HepG2 (cell line): ENCODE measurements at regions not wholly inside any gene's neighbourhood (a gene's known extent, or its start where the extent isn't known, plus 50 kb on each side); places are given as distances from the start of the nearest gene placed in this dataset.

ENCODE experiments used
- FOXA1 ChIP-seq, 2 experiments: fragments of 450-650 bp in 1 of 2; sonication (generic) in 1 of 2; formaldehyde crosslinking in 1 of 2; IDR thresholded peaks; 2 replicates each; pipeline versions ENCODE4 v1.4.0 to v1.6.1; 2016 to 2020; ENCODE audit warnings: missing genetic modification reagents in 1 of 2
- HMG20A ChIP-seq: IDR thresholded peaks from 2 replicates; pipeline ENCODE4 v1.6.1; 2016; ENCODE audit warnings: borderline replicate concordance
- KDM5B ChIP-seq: sonication (generic); formaldehyde crosslinking; IDR thresholded peaks from 2 replicates; pipeline ENCODE4 v1.4.0; 2020; ENCODE audit warnings: missing genetic modification reagents, mild to moderate bottlenecking, borderline replicate concordance
- MEF2D ChIP-seq: sonication (generic); formaldehyde crosslinking; IDR thresholded peaks from 2 replicates; pipeline ENCODE4 v1.5.1; 2020; ENCODE audit warnings: mild to moderate bottlenecking, missing genetic modification reagents
- NFE2L1 ChIP-seq: sonication (generic); formaldehyde crosslinking; IDR thresholded peaks from 2 replicates; pipeline ENCODE4 v1.4.0; 2020; ENCODE audit warnings: missing genetic modification reagents, mild to moderate bottlenecking, borderline replicate concordance
- RBM22 ChIP-seq: fragments of 200-400 bp; formaldehyde crosslinking; optimal IDR thresholded peaks from 2 replicates; pipeline ENCODE3; 2017; ENCODE audit warnings: mild to moderate bottlenecking, low read length, moderate library complexity
- ZNF138 ChIP-seq: sonication (generic); formaldehyde crosslinking; IDR thresholded peaks from 2 replicates; pipeline ENCODE4 v1.5.0; 2020; ENCODE audit warnings: mild to moderate bottlenecking, low read depth, missing genetic modification reagents
- ZNF234 ChIP-seq: sonication (generic); formaldehyde crosslinking; conservative IDR thresholded peaks from 2 replicates; pipeline ENCODE4 v1.5.1; 2020; ENCODE audit warnings: mild to moderate bottlenecking, missing genetic modification reagents
- ZNF432 ChIP-seq: sonication (generic); formaldehyde crosslinking; IDR thresholded peaks from 2 replicates; pipeline ENCODE4 v1.5.0; 2020; ENCODE audit warnings: missing genetic modification reagents, mild to moderate bottlenecking, borderline replicate concordance
- ZNF557 ChIP-seq: sonication (generic); formaldehyde crosslinking; IDR thresholded peaks from 2 replicates; pipeline ENCODE4 v1.4.0; 2020; ENCODE audit warnings: missing genetic modification reagents
- ZNF629 ChIP-seq: sonication (generic); formaldehyde crosslinking; conservative IDR thresholded peaks from 2 replicates; pipeline ENCODE4 v1.5.0; 2020; ENCODE audit warnings: missing genetic modification reagents
- ZNF83 ChIP-seq: sonication (generic); formaldehyde crosslinking; IDR thresholded peaks from 2 replicates; pipeline ENCODE4 v1.4.0; 2020; ENCODE audit warnings: missing genetic modification reagents, mild to moderate bottlenecking, borderline replicate concordance
- ZNF841 ChIP-seq: sonication (generic); formaldehyde crosslinking; IDR thresholded peaks from 2 replicates; pipeline ENCODE4 v1.8.1; 2023; ENCODE audit warnings: missing genetic modification reagents, borderline replicate concordance
- ZSCAN31 ChIP-seq: sonication (generic); formaldehyde crosslinking; IDR thresholded peaks from 2 replicates; pipeline ENCODE4 v1.5.0; 2020; ENCODE audit warnings: low read depth, mild to moderate bottlenecking, missing genetic modification reagents
- TF ChIP-seq, protein P1 (sequence below): fragments of 450-650 bp; IDR thresholded peaks from 2 replicates; pipeline ENCODE4 v1.6.1; 2017; ENCODE audit warnings: mild to moderate bottlenecking
- TF ChIP-seq, protein P2 (sequence below): sonication (generic); formaldehyde crosslinking; IDR thresholded peaks from 2 replicates; pipeline ENCODE4 v1.5.0; 2020; ENCODE audit warnings: mild to moderate bottlenecking, missing genetic modification reagents
- TF ChIP-seq, protein P3 (sequence below): sonication (generic); formaldehyde crosslinking; conservative IDR thresholded peaks from 2 replicates; pipeline ENCODE4 v1.4.0; 2020; ENCODE audit warnings: missing genetic modification reagents
- TF ChIP-seq, protein P4 (sequence below), 2 experiments: sonication (generic) in 1 of 2; formaldehyde crosslinking in 1 of 2; IDR thresholded peaks; 2 replicates each; pipeline versions ENCODE4 v1.4.0 to v1.6.1; 2016 to 2020; ENCODE audit warnings: borderline replicate concordance in 1 of 2, low read depth in 1 of 2, mild to moderate bottlenecking in 1 of 2, missing genetic modification reagents in 1 of 2

DNA sequence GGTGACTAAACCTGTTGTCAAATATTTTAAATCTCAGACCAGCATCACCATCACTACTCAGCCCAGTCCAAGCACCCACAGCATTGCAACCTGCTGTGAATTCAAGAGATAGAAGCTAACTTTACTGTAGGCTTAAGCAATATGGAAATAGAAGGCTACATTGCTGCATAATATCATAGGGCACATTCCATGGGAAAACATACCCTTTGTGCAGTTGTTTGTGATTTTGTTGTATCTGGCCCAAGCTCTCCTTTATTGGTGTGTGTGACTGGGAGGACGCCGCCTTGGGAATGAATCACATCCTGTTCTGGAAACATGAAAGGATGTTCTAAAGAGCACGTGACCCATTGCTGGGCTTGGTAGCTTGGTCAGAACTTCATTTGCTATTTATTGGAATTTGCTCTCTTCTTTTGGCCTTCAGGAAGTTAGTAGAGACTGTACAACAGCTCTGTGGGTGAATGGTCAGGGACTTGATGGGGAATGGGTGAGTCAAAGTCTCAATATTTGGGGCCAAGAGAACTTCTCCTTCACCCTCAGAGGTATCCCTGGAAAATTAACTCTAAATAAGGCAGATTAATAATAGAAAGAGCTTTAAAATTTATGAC lies 106.8 kb upstream of the SERPINE2 start (continued):
- TF ChIP-seq ZNF432 (CRISPR knock-in tag) (no peak), ZNF83 (CRISPR knock-in tag) (no peak), ZNF841 (CRISPR knock-in tag) (no peak), NFE2L1 (CRISPR knock-in tag) (no peak), RBM22 (no peak), ZNF234 (CRISPR knock-in tag) (no peak), ZNF557 (0 out of 2 replicates have a peak, but pooled peaks have one; percentile 69), ZNF629 (CRISPR knock-in tag) (no peak; the same call in 1 of the 2 replicates), ZNF138 (no peak), ZSCAN31 (no peak), MEF2D (peak; percentile 73), HMG20A (CRISPR knock-in tag) (peak; percentile 89; the same call in 1 of the 2 replicates), KDM5B (CRISPR knock-in tag) (no peak), FOXA1 (IDR thresholded peaks at IDR 0.05) (no peak), FOXA1 (CRISPR knock-in tag; IDR thresholded peaks at IDR 0.05) (peak; percentile 41)
- TF ChIP-seq, protein P1, sequence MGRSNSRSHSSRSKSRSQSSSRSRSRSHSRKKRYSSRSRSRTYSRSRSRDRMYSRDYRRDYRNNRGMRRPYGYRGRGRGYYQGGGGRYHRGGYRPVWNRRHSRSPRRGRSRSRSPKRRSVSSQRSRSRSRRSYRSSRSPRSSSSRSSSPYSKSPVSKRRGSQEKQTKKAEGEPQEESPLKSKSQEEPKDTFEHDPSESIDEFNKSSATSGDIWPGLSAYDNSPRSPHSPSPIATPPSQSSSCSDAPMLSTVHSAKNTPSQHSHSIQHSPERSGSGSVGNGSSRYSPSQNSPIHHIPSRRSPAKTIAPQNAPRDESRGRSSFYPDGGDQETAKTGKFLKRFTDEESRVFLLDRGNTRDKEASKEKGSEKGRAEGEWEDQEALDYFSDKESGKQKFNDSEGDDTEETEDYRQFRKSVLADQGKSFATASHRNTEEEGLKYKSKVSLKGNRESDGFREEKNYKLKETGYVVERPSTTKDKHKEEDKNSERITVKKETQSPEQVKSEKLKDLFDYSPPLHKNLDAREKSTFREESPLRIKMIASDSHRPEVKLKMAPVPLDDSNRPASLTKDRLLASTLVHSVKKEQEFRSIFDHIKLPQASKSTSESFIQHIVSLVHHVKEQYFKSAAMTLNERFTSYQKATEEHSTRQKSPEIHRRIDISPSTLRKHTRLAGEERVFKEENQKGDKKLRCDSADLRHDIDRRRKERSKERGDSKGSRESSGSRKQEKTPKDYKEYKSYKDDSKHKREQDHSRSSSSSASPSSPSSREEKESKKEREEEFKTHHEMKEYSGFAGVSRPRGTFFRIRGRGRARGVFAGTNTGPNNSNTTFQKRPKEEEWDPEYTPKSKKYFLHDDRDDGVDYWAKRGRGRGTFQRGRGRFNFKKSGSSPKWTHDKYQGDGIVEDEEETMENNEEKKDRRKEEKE: no peak
- TF ChIP-seq, protein P2, sequence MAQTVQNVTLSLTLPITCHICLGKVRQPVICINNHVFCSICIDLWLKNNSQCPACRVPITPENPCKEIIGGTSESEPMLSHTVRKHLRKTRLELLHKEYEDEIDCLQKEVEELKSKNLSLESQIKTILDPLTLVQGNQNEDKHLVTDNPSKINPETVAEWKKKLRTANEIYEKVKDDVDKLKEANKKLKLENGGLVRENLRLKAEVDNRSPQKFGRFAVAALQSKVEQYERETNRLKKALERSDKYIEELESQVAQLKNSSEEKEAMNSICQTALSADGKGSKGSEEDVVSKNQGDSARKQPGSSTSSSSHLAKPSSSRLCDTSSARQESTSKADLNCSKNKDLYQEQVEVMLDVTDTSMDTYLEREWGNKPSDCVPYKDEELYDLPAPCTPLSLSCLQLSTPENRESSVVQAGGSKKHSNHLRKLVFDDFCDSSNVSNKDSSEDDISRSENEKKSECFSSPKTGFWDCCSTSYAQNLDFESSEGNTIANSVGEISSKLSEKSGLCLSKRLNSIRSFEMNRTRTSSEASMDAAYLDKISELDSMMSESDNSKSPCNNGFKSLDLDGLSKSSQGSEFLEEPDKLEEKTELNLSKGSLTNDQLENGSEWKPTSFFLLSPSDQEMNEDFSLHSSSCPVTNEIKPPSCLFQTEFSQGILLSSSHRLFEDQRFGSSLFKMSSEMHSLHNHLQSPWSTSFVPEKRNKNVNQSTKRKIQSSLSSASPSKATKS (CRISPR knock-in tag): 0 out of 2 replicates have a peak, but pooled peaks have one; percentile 25
- TF ChIP-seq, protein P3, sequence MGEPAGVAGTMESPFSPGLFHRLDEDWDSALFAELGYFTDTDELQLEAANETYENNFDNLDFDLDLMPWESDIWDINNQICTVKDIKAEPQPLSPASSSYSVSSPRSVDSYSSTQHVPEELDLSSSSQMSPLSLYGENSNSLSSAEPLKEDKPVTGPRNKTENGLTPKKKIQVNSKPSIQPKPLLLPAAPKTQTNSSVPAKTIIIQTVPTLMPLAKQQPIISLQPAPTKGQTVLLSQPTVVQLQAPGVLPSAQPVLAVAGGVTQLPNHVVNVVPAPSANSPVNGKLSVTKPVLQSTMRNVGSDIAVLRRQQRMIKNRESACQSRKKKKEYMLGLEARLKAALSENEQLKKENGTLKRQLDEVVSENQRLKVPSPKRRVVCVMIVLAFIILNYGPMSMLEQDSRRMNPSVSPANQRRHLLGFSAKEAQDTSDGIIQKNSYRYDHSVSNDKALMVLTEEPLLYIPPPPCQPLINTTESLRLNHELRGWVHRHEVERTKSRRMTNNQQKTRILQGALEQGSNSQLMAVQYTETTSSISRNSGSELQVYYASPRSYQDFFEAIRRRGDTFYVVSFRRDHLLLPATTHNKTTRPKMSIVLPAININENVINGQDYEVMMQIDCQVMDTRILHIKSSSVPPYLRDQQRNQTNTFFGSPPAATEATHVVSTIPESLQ (CRISPR knock-in tag): no peak
- TF ChIP-seq, protein P4, sequence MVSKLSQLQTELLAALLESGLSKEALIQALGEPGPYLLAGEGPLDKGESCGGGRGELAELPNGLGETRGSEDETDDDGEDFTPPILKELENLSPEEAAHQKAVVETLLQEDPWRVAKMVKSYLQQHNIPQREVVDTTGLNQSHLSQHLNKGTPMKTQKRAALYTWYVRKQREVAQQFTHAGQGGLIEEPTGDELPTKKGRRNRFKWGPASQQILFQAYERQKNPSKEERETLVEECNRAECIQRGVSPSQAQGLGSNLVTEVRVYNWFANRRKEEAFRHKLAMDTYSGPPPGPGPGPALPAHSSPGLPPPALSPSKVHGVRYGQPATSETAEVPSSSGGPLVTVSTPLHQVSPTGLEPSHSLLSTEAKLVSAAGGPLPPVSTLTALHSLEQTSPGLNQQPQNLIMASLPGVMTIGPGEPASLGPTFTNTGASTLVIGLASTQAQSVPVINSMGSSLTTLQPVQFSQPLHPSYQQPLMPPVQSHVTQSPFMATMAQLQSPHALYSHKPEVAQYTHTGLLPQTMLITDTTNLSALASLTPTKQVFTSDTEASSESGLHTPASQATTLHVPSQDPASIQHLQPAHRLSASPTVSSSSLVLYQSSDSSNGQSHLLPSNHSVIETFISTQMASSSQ (IDR thresholded peaks at IDR 0.05; ENCODE audit: low read depth): peak; percentile 52; the same call in 1 of the 2 replicates
- TF ChIP-seq, protein P4 (CRISPR knock-in tag; IDR thresholded peaks at IDR 0.05; ENCODE audit: borderline replicate concordance): no peak
